ENCODE measurements at regions not wholly inside any gene's neighbourhood (a gene's known extent, or its start where the extent isn't known, plus 50 kb on each side); places are given as distances from the start of the nearest gene placed in this dataset. TPM values are rescaled to one million over a fixed set of nuclear protein-coding genes. Genes with fewer than 3 reads are reported as not detected.

- ChIA-PET POLR2A (no interaction called here), CTCF (no interaction called here)
- no peak overlapping the region for H3K4me2 ChIP-seq (replicated peaks; ENCODE audit: low read depth, low read length, poor library complexity, severe bottlenecking)
- no peak overlapping the region for H3K4me3 Mint-ChIP-seq
- no peak overlapping the region for H2AFZ ChIP-seq (ENCODE audit: insufficient read depth, low read depth, low read length, poor library complexity, severe bottlenecking)
- no peak for TF ChIP-seq EZH2 (IDR thresholded peaks at IDR 0.05; ENCODE audit: borderline replicate concordance, insufficient read depth, low read depth, low read length, poor library complexity, severe bottlenecking)
- no peak for TF ChIP-seq CTCF (IDR thresholded peaks at IDR 0.05)
- peaks cover 0 to 2% (median 0%) of the 10 kb centered on the region in 4 experiments for H3K27me3 ChIP-seq (replicated peaks in 1 of 4; ENCODE audit: control extremely low read depth in 1 of 4, control insufficient read depth in 3 of 4, insufficient read depth in 4 of 4, low read length in 3 of 4)
- H3K27ac Mint-ChIP-seq = no peak overlapping the region
- intact Hi-C loops (cut with micrococcal nuclease) = no loop called here
- H3K4me3 ChIP-seq (ENCODE audit: control extremely low read depth in 1 of 5, extremely low read depth in 1 of 5, insufficient read depth in 1 of 5, low read depth in 2 of 5, low read length in 4 of 5) = no peak overlapping the region
- H3K4me1 Mint-ChIP-seq = no peaks in the 10 kb centered on the region
- no peaks in the 10 kb centered on the region for H3K36me3 ChIP-seq (replicated peaks in 1 of 2; ENCODE audit: control extremely low read depth in 1 of 2, control insufficient read depth in 1 of 2, extremely low read depth in 1 of 2, insufficient read depth in 2 of 2, low read length in 1 of 2)
- ATAC-seq (ENCODE audit: low read depth) = no peak
- no CpG with 5 or more reads among the region's 1 CpG for WGBS (ENCODE audit: insufficient coverage)
- no peak for DNase-seq
- no peaks in the 10 kb centered on the region for H4K20me1 ChIP-seq (ENCODE audit: control insufficient read depth, insufficient read depth, low read length, poor library complexity, severe bottlenecking)
- H3K4me1 ChIP-seq (ENCODE audit: control insufficient read depth in 2 of 2, insufficient read depth in 2 of 2, low read length in 2 of 2) = no peaks in the 10 kb centered on the region
- H3K27ac ChIP-seq (ENCODE audit: low read length in 2 of 2) = no peak overlapping the region
- H3K79me2 ChIP-seq (ENCODE audit: control insufficient read depth, insufficient read depth, low read length) = no peaks in the 10 kb centered on the region
- no peaks in the 10 kb centered on the region for H3K9me3 ChIP-seq (ENCODE audit: control extremely low read depth in 1 of 3, control insufficient read depth in 2 of 3, insufficient read depth in 1 of 3, low read length in 2 of 3)
- no peaks in the 10 kb centered on the region for H3K9me3 Mint-ChIP-seq (ENCODE audit: insufficient read depth)
- H3K27me3 Mint-ChIP-seq = peaks cover 10% of the 10 kb centered on the region
- no peak overlapping the region for H3K9ac ChIP-seq (ENCODE audit: low read length)
Observed at GRCh38 chr12:98464190-98464589, 51.2 kb upstream of the TMPO start.

GRCh38 chr12:98465505-98465904 lies 49.9 kb upstream of the TMPO start:
- Histone ChIP-seq H3K9me3 (ENCODE audit: control extremely low read depth in 1 of 3, control insufficient read depth in 2 of 3, insufficient read depth in 1 of 3, low read length in 2 of 3) (no peaks in the 10 kb centered on the region), H3K4me3 (ENCODE audit: control extremely low read depth in 1 of 5, extremely low read depth in 1 of 5, insufficient read depth in 1 of 5, low read depth in 2 of 5, low read length in 4 of 5) (no peak overlapping the region), H3K27me3 (replicated peaks in 1 of 4; ENCODE audit: control extremely low read depth in 1 of 4, control insufficient read depth in 3 of 4, insufficient read depth in 4 of 4, low read length in 3 of 4) (peaks cover 0 to 8% (median 0%) of the 10 kb centered on the region in 4 experiments), H3K4me2 (replicated peaks; ENCODE audit: low read depth, low read length, poor library complexity, severe bottlenecking) (no peak overlapping the region), H3K36me3 (replicated peaks in 1 of 2; ENCODE audit: control extremely low read depth in 1 of 2, control insufficient read depth in 1 of 2, extremely low read depth in 1 of 2, insufficient read depth in 2 of 2, low read length in 1 of 2) (no peaks in the 10 kb centered on the region), H3K4me1 (ENCODE audit: control insufficient read depth in 2 of 2, insufficient read depth in 2 of 2, low read length in 2 of 2) (no peaks in the 10 kb centered on the region), H4K20me1 (ENCODE audit: control insufficient read depth, insufficient read depth, low read length, poor library complexity, severe bottlenecking) (no peaks in the 10 kb centered on the region), H2AFZ (ENCODE audit: insufficient read depth, low read depth, low read length, poor library complexity, severe bottlenecking) (no peak overlapping the region), H3K27ac (ENCODE audit: low read length in 2 of 2) (no peak overlapping the region), H3K9ac (ENCODE audit: low read length) (no peak overlapping the region), H3K79me2 (ENCODE audit: control insufficient read depth, insufficient read depth, low read length) (no peaks in the 10 kb centered on the region)
- ChIA-PET CTCF (interaction anchor here (0.6 kb wide), 1 partner anchor 47 kb away, joined by 4 read pairs; no protein-coding TSS in a partner anchor), POLR2A (no interaction called here)
- no peak for DNase-seq
- no peaks in the 10 kb centered on the region for H3K4me1 Mint-ChIP-seq
- no CpG with 5 or more reads among the region's 1 CpG for WGBS (ENCODE audit: insufficient coverage)
- TF ChIP-seq CTCF (IDR thresholded peaks at IDR 0.05) (no peak), EZH2 (IDR thresholded peaks at IDR 0.05; ENCODE audit: borderline replicate concordance, insufficient read depth, low read depth, low read length, poor library complexity, severe bottlenecking) (no peak)
- no peak overlapping the region for H3K4me3 Mint-ChIP-seq
- H3K9me3 Mint-ChIP-seq (ENCODE audit: insufficient read depth) = no peaks in the 10 kb centered on the region
- intact Hi-C loops (cut with micrococcal nuclease) = no loop called here
- ATAC-seq (ENCODE audit: low read depth) = no peak
- peaks cover 11% of the 10 kb centered on the region for H3K27me3 Mint-ChIP-seq
- H3K27ac Mint-ChIP-seq = no peak overlapping the region

Small RNA genes lying in the stretch of these regions (small RNA-seq; reads per million reads assigned to genes)
- gene AC018659.1 (ENCODE audit: insufficient read length, low read depth, low replicate concordance) (not detected), gene MIR4303 (ENCODE audit: insufficient read length, low read depth, low replicate concordance) (not detected), gene MIR4495 (ENCODE audit: insufficient read length, low read depth, low replicate concordance) (not detected), gene RNU4-41P (ENCODE audit: insufficient read length, low read depth, low replicate concordance) (not detected), gene RNU6-36P (ENCODE audit: insufficient read length, low read depth, low replicate concordance) (not detected)
